IMR-90 (cell line): ENCODE measurements at regions not wholly inside any gene's neighbourhood (a gene's known extent, or its start where the extent isn't known, plus 50 kb on each side); places are given as distances from the start of the nearest gene placed in this dataset.
A peak's percentile ranks its signal among the peaks of the same experiment; 100 is the strongest.

Experiments used
- ATAC-seq: fragments of 200-7000 bp; cut with Tn5 transposase; 2 replicates; pipeline ENCODE4 v1.9.1; 2020; ENCODE audit warnings: low read depth, mild to moderate bottlenecking, moderate library complexity
- BruUV-seq: library from RNA; stranded (reverse); fragments of 400-500 nt; replicated peaks from 2 replicates; lab custom pipeline; 2021; lab: Mats Ljungman, UMichigan
- CTCF ChIA-PET: fragments of 300-600 bp; formaldehyde crosslinking; extraction: SDS; loops from one replicate; lab custom pipeline; 2021; ENCODE audit warnings: antibody characterized with exemption; lab: Yijun Ruan, JAX
- POLR2A ChIA-PET: fragments of 300-600 bp; sonication (Branson Sonifier 250); formaldehyde crosslinking; loops from one replicate; lab custom pipeline; 2022; ENCODE audit warnings: antibody characterized with exemption; ENCODE audit not compliant: unreplicated experiment; lab: Charles Lee
- DNase-seq: peaks from one replicate; pipeline ENCODE4 v3.0.0; 2013
- H2AFZ ChIP-seq: replicated peaks from 2 replicates; pipeline ENCODE3; 2013; ENCODE audit warnings: low read length, mild to moderate bottlenecking; ENCODE audit not compliant: poor library complexity
- H2AK5ac ChIP-seq: 2 replicates; pipeline ENCODE4 v1.6.1; 2013; ENCODE audit warnings: low read depth, low read length, inconsistent platforms
- H2AK9ac ChIP-seq: replicated peaks from 2 replicates; pipeline ENCODE3; 2013; ENCODE audit warnings: mild to moderate bottlenecking, low read depth, low read length, moderate library complexity; ENCODE audit not compliant: poor library complexity
- H2BK120ac ChIP-seq: 2 replicates; pipeline ENCODE4 v1.6.1; 2013; ENCODE audit warnings: low read depth, low read length, inconsistent platforms
- H2BK15ac ChIP-seq: 3 replicates; pipeline ENCODE4 v1.6.1; 2013; ENCODE audit warnings: low read depth, low read length, inconsistent platforms
- H2BK20ac ChIP-seq: 2 replicates; pipeline ENCODE4 v1.6.1; 2013; ENCODE audit warnings: low read depth, mild to moderate bottlenecking, inconsistent platforms, low read length, moderate library complexity
- H2BK5ac ChIP-seq: 2 replicates; pipeline ENCODE4 v1.6.1; 2013; ENCODE audit warnings: mild to moderate bottlenecking, low read depth, low read length, inconsistent platforms; ENCODE audit not compliant: poor library complexity, severe bottlenecking
- H3K14ac ChIP-seq: replicated peaks from 2 replicates; pipeline ENCODE4 v1.6.1; 2013; ENCODE audit warnings: low read depth, low read length, inconsistent platforms
- H3K18ac ChIP-seq: 2 replicates; pipeline ENCODE4 v1.6.1; 2013; ENCODE audit warnings: low read depth, low read length, control low read depth
- H3K23ac ChIP-seq: 2 replicates; pipeline ENCODE4 v1.6.1; 2013; ENCODE audit warnings: low read depth, low read length, inconsistent platforms
- H3K27ac ChIP-seq: 2 replicates; pipeline ENCODE4 v1.5.1; 2013; ENCODE audit warnings: mild to moderate bottlenecking, control low read depth, low read length; ENCODE audit not compliant: insufficient read depth
- H3K27me3 ChIP-seq: 2 replicates; pipeline ENCODE4 v1.6.1; 2013; ENCODE audit warnings: low read length; ENCODE audit not compliant: control insufficient read depth, insufficient read depth
- H3K36me3 ChIP-seq: 2 replicates; pipeline ENCODE4 v1.6.1; 2013; ENCODE audit warnings: low read length, mixed read lengths; ENCODE audit not compliant: control insufficient read depth, insufficient read depth
- H3K4ac ChIP-seq: 2 replicates; pipeline ENCODE4 v1.6.1; 2013; ENCODE audit warnings: low read depth, low read length, inconsistent platforms
- H3K4me1 ChIP-seq: 2 replicates; pipeline ENCODE4 v1.6.1; 2013; ENCODE audit warnings: low read length, mixed read lengths; ENCODE audit not compliant: control insufficient read depth, insufficient read depth
- H3K4me2 ChIP-seq: 2 replicates; pipeline ENCODE4 v1.6.1; 2013; ENCODE audit warnings: low read depth, mild to moderate bottlenecking, control low read depth, low read length, moderate library complexity
- H3K4me3 ChIP-seq: 2 replicates; pipeline ENCODE4 v1.5.1; 2013; ENCODE audit warnings: low read depth, mild to moderate bottlenecking, control low read depth, low read length, moderate library complexity; ENCODE audit not compliant: insufficient read depth
- H3K56ac ChIP-seq: 2 replicates; pipeline ENCODE4 v1.6.1; 2013; ENCODE audit warnings: low read length, inconsistent platforms; ENCODE audit not compliant: insufficient read depth; ENCODE audit errors: extremely low read depth
- H3K79me1 ChIP-seq, 2 experiments: 2 replicates each; pipeline ENCODE4 v1.6.1; 2013; ENCODE audit warnings: low read length in 2 of 2, inconsistent platforms in 1 of 2, low read depth in 1 of 2
- H3K9ac ChIP-seq: 2 replicates; pipeline ENCODE4 v1.6.1; 2013; ENCODE audit warnings: low read depth, low read length, control low read depth
- H3K9me1 ChIP-seq: 2 replicates; pipeline ENCODE4 v1.6.1; 2013; ENCODE audit warnings: low read length, inconsistent platforms; ENCODE audit not compliant: insufficient read depth
- H3K9me3 ChIP-seq: 2 replicates; pipeline ENCODE4 v1.6.1; 2013; ENCODE audit warnings: low read length; ENCODE audit not compliant: control insufficient read depth, insufficient read depth
- H4K20me1 ChIP-seq: 2 replicates; pipeline ENCODE4 v1.6.1; 2013; ENCODE audit warnings: low read length, inconsistent platforms; ENCODE audit not compliant: insufficient read depth
- H4K5ac ChIP-seq: 2 replicates; pipeline ENCODE4 v1.6.1; 2013; ENCODE audit warnings: mild to moderate bottlenecking, low read depth, low read length, control low read depth
- H4K8ac ChIP-seq, 2 experiments: 2 replicates each; pipeline ENCODE4 v1.6.1; 2013; ENCODE audit warnings: low read depth in 2 of 2, low read length in 2 of 2, control low read depth in 1 of 2, inconsistent platforms in 1 of 2
- H4K91ac ChIP-seq: 2 replicates; pipeline ENCODE4 v1.6.1; 2013; ENCODE audit warnings: low read depth, low read length, inconsistent platforms; ENCODE audit not compliant: insufficient read depth
- BHLHE40 ChIP-seq: fragments of 150-350 bp; IDR thresholded peaks from 2 replicates; pipeline ENCODE4 v1.6.1; 2016; ENCODE audit warnings: mild to moderate bottlenecking, low read depth, low read length
- CEBPB ChIP-seq: IDR thresholded peaks from 2 replicates; pipeline ENCODE4 v1.6.1; 2012; ENCODE audit warnings: low read depth, low read length, improper control_type of control experiment
- MAZ ChIP-seq: IDR thresholded peaks from 2 replicates; pipeline ENCODE4 v1.6.1; 2012; ENCODE audit warnings: low read depth, mild to moderate bottlenecking, low read length, improper control_type of control experiment, moderate library complexity, borderline replicate concordance
- POLR2A ChIP-seq: IDR thresholded peaks from 2 replicates; pipeline ENCODE4 v1.6.1; 2012; ENCODE audit warnings: mild to moderate bottlenecking, low read depth, low read length
- RFX5 ChIP-seq: IDR thresholded peaks from 2 replicates; pipeline ENCODE4 v1.8.0; 2012; ENCODE audit warnings: low read depth, mild to moderate bottlenecking, low read length, moderate library complexity
- SMC3 ChIP-seq: fragments of 150-350 bp; IDR thresholded peaks from 2 replicates; pipeline ENCODE4 v1.6.1; 2016; ENCODE audit warnings: low read depth, mild to moderate bottlenecking, antibody characterized with exemption, low read length, moderate library complexity
- WGBS, 2 experiments: methylation state at CpG; one replicate each; pipeline versions ENCODE4 v1.1.5 to v1.1.7; 2013; ENCODE audit warnings: missing lambda C conversion rate in 2 of 2; ENCODE audit not compliant: insufficient read length in 1 of 2; ENCODE audit errors: extremely low coverage in 2 of 2; 5-methylcytosine and 5-hydroxymethylcytosine counted together
- dilution Hi-C: fragments of 300-500 bp; cut with HindIII; formaldehyde crosslinking; loops from one replicate; pipeline ENCODE4 v1.14.3; 2018; ENCODE audit warnings: low sequenced_read_pairs; ENCODE audit not compliant: unreplicated experiment
- in situ Hi-C: fragments of 300-500 bp; cut with MboI; formaldehyde crosslinking; loops from 3 replicates; pipeline ENCODE4 v1.14.3; 2019; ENCODE audit warnings: low sequenced_read_pairs, inconsistent platforms, mixed read lengths
- intact Hi-C: fragments of 100-400 bp; cut with micrococcal nuclease; formaldehyde crosslinking; loops from 2 replicates; pipeline ENCODE4 v1.10.0; 2022

DNA sequence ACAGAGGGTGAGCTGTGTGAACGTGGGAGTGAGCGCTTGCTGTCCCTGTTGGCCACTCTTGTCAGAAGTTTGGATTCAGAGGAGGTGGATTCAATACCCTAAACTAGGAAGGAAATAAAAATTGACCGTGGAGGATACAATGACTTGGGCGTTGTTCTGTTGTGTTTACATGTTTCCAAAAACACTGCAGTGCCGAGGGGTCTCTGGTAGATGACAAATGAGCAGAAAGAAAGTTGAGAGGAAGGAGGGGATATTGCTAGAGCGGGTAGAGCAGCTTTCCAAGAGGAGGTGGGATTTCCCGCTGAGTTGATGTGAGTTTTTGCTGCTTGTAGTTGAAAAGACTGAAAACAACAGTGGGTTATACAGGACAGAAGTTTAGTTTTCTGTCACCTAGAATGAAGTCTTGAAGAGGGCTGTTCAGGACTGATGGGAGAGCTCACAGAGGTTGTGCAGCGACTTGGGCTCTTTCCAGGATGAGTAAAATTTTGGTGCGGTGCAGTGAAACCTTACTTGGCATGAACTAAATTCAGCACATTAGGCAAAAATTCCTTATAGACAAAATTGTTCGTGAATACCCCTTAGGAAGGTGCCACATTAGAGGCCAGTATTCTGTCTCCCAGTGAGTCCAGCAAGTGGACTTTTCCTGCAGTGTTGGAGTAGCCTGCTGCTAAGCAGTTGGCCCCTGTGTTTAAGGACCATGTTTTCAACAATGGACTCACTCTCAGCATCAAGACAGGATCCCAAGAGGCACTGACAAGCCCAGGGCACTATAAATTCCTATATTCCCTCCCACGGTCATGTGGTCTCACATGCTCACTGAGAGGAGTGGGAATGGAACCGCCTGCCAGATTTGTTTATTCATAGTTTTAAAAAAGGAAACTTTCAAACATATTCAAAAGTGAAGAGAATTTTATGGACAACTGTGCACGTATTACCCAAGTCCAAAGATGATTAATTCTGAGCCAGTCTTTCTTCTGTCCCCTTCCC lies 435.0 kb upstream of the C2CD4B start (continued):
- no peak for TF ChIP-seq RFX5
- no peak for TF ChIP-seq BHLHE40
- no peak for TF ChIP-seq SMC3

DNA sequence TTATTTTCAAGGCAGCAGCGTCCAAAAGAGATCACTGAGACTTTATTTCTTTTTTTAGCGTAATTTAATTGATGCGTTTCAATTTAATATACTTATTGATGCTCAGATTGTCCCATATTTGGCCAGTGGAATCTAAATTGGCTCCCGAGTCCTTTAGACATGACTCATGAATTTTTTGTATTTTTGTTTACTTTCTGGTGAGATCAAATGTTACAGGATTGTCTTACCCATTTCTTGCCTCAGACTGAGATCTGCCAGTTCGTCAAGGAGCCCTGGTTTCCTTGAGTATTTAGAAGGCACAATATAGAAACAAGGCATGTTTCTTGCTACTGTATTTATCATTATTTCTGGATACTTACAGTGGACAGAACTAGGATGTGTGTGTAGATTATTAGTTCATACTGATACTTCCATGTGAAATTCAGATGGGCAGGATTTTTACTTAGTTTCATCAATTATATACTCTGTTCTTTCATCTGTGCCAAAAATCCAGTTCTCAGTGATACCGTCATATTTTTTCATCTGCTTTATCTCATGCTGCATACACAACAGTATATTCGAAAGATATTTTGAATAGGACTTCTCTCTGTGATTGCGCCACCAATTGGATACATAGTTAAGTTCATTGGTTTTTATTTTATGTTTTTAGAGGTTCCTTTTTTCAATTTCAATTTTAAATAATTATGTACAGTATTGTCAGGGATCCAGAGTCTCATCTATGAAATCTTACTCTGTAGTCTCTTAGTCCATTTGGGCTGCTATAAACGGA lies 436.9 kb upstream of the C2CD4B start:
- no TSS peak for BruUV-seq
- no peak overlapping the region for H2BK20ac ChIP-seq
- no peak overlapping the region for H3K18ac ChIP-seq
- no peak overlapping the region for H2AK9ac ChIP-seq
- H3K14ac ChIP-seq = no peak overlapping the region
- dilution Hi-C loops (no loop called here), intact Hi-C loops (no loop called here), in situ Hi-C loops (no loop called here)
- H3K4me3 ChIP-seq = no peak overlapping the region
- no peak overlapping the region for H3K56ac ChIP-seq
- ChIA-PET CTCF (interaction anchor here (0.9 kb wide), 1 partner anchor 12 kb away, joined by 5 read pairs; no protein-coding TSS in a partner anchor), POLR2A (no interaction called here)
- DNase-seq (peak; percentile 43), ATAC-seq (no peak)
- TF ChIP-seq MAZ = no peak
- no peak for TF ChIP-seq POLR2A
- TF ChIP-seq CEBPB = peak; percentile 74
- peaks cover 5% of the 10 kb centered on the region for H4K20me1 ChIP-seq
- H3K27ac ChIP-seq = no peak overlapping the region
- H3K4ac ChIP-seq = no peak overlapping the region
- no peak overlapping the region for H2AK5ac ChIP-seq
- no peaks in the 10 kb centered on the region for H3K36me3 ChIP-seq
- H2BK120ac ChIP-seq = 0 out of 2 replicates have a peak overlapping the region, but pooled peaks have one; percentile 37
- no peak overlapping the region for H4K5ac ChIP-seq
- H3K9me3 ChIP-seq = peaks cover 5% of the 10 kb centered on the region
- no peak overlapping the region for H4K91ac ChIP-seq
- peaks cover 6 to 14% of the 10 kb centered on the region in 2 experiments; a peak in 3 of 4 replicates for H3K79me1 ChIP-seq
- H3K4me1 ChIP-seq = peaks cover 9% of the 10 kb centered on the region
- H3K23ac ChIP-seq = no peak overlapping the region
- no peak overlapping the region for H2AFZ ChIP-seq
- H4K8ac ChIP-seq = no peak overlapping the region
- no peaks in the 10 kb centered on the region; the same call in 1 of the 2 replicates for H3K27me3 ChIP-seq
- 100% methylated on average over 1 of the region's 9 CpGs; no CpG with 5 or more reads in 1 of the 2 experiments for WGBS, 2 experiments
- H3K4me2 ChIP-seq = peak overlapping the region; percentile 25; the same call in 1 of the 2 replicates
- H3K9me1 ChIP-seq = peaks cover 7% of the 10 kb centered on the region
- peak overlapping the region; percentile 37 for H2BK5ac ChIP-seq
- H3K9ac ChIP-seq = no peak overlapping the region
- no peak overlapping the region; the same call in 2 of the 3 replicates for H2BK15ac ChIP-seq
